Fibroblast of mammary gland (primary cell): ENCODE measurements at regions not wholly inside any gene's neighbourhood (a gene's known extent, or its start where the extent isn't known, plus 50 kb on each side); places are given as distances from the start of the nearest gene placed in this dataset.
A peak's percentile ranks its signal among the peaks of the same experiment; 100 is the strongest.

Experiments used
- DNase-seq: peaks from one replicate; pipeline ENCODE4 v3.0.0-alpha.2; 2010; ENCODE audit warnings: low read depth
- H3K4me3 ChIP-seq: 2 replicates; pipeline ENCODE4 v1.5.1; 2011; ENCODE audit warnings: low read depth, mild to moderate bottlenecking, low read length, moderate library complexity; ENCODE audit not compliant: control insufficient read depth
- CTCF ChIP-seq: conservative IDR thresholded peaks from 2 replicates; pipeline ENCODE4 v1.5.1; 2011; ENCODE audit warnings: low read depth, low read length, inconsistent platforms; ENCODE audit not compliant: control insufficient read depth, insufficient read depth

GRCh38 chr21:18759267-18759666 lies 355.7 kb upstream of the TMPRSS15 start:
- no peak overlapping the region for H3K4me3 ChIP-seq
- no peak for TF ChIP-seq CTCF
- DNase-seq = no peak

GRCh38 chr21:18759751-18760161 lies 356.2 kb upstream of the TMPRSS15 start:
- H3K4me3 ChIP-seq = no peak overlapping the region
- no peak for DNase-seq
- no peak for TF ChIP-seq CTCF

GRCh38 chr21:18760247-18760646 lies 356.7 kb upstream of the TMPRSS15 start:
- no peak for DNase-seq
- no peak overlapping the region for H3K4me3 ChIP-seq
- TF ChIP-seq CTCF = no peak

- H3K4me3 ChIP-seq = no peak overlapping the region
- TF ChIP-seq CTCF = no peak
- no peak for DNase-seq
Measured at GRCh38 chr21:18764720-18765119, 361.1 kb upstream of the TMPRSS15 start.

GRCh38 chr21:18769599-18769998 lies 366.0 kb upstream of the TMPRSS15 start:
- no peak for DNase-seq
- H3K4me3 ChIP-seq = no peak overlapping the region
- no peak for TF ChIP-seq CTCF

GRCh38 chr21:18771845-18772380 lies 368.3 kb upstream of the TMPRSS15 start:
- TF ChIP-seq CTCF = no peak

GRCh38 chr21:18772404-18772803 lies 368.8 kb upstream of the TMPRSS15 start:
- peak; percentile 1 for DNase-seq
- no peak for TF ChIP-seq CTCF
- H3K4me3 ChIP-seq = no peak overlapping the region

More at GRCh38 chr21:18771845-18772380, 368.3 kb upstream of the TMPRSS15 start:
- DNase-seq = no peak
- no peak overlapping the region for H3K4me3 ChIP-seq
